Astrocyte of the spinal cord (primary cell): ENCODE measurements at regions not wholly inside any gene's neighbourhood (a gene's known extent, or its start where the extent isn't known, plus 50 kb on each side); places are given as distances from the start of the nearest gene placed in this dataset.

Experiments
- DNase-seq: peaks from one replicate; pipeline ENCODE4 v3.0.0; 2011; ENCODE audit warnings: low read depth, low spot score
- H3K4me3 ChIP-seq: 2 replicates; pipeline ENCODE4 v1.5.1; 2011; ENCODE audit warnings: low read depth, mild to moderate bottlenecking, low read length, moderate library complexity
- CTCF ChIP-seq: IDR thresholded peaks from 2 replicates; pipeline ENCODE4 v1.5.1; 2012; ENCODE audit warnings: low read depth, mild to moderate bottlenecking, low read length, inconsistent platforms
- in situ Hi-C: cut with HindIII; loops from 2 replicates; pipeline ENCODE4 v1.10.0; 2017; ENCODE audit warnings: low sequenced_read_pairs

DNA sequence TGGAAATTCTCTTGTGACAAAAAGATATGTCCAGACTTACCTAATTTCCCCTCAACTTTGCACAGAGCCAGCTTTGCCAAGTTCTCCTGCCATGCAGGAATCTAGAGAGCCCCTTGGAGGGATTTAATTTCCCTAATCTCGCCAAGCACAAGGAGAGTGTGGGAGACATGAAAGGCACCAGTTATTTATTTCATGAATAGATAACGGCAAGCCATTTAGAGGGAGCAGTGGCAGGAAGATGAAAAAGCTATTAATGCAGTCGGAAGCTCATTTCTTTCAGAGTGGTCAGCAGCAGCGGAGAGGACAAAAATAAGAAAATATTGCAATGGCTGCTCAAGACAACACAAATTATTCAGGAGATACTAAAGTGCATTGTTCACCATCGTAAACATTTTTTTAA lies 150.9 kb upstream of the WSCD2 start:
- DNase-seq = no peak
- no peak for TF ChIP-seq CTCF
- no peak overlapping the region for H3K4me3 ChIP-seq
- in situ Hi-C loops = no loop called here

DNA sequence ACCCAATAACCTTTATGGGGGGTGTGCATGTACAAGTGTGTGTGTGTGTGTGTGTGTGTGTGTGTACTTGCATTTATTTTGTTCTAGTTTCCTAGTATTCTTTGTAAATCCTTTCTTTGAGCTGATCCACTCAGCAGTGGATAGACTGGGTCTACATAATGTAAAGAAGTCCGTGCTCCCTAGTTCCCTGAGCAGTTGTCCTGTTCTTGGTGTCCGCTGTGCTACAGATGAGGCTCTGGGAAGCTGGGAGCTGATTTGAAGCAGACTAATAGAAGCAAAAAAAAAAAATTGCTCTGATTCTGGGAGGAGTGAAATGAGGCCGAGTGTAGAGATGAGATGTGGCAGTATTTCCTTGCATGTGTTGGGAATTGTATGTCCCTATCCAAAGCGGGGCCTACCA lies 150.4 kb upstream of the WSCD2 start:
- H3K4me3 ChIP-seq = no peak overlapping the region
- no peak for TF ChIP-seq CTCF
- in situ Hi-C loops = no loop called here
- DNase-seq = no peak

GRCh38 chr12:107983756-107984472 lies 145.2 kb upstream of the WSCD2 start:
- in situ Hi-C loops = no loop called here
- no peak for DNase-seq
- no peak overlapping the region for H3K4me3 ChIP-seq
- TF ChIP-seq CTCF = no peak

GRCh38 chr12:107984973-107985372 lies 144.1 kb upstream of the WSCD2 start:
- DNase-seq = no peak
- no peak for TF ChIP-seq CTCF
- in situ Hi-C loops = no loop called here
- H3K4me3 ChIP-seq = no peak overlapping the region

GRCh38 chr12:107986183-107986582 lies 142.9 kb upstream of the WSCD2 start:
- in situ Hi-C loops = no loop called here
- no peak for DNase-seq
- no peak for TF ChIP-seq CTCF
- H3K4me3 ChIP-seq = no peak overlapping the region

DNA sequence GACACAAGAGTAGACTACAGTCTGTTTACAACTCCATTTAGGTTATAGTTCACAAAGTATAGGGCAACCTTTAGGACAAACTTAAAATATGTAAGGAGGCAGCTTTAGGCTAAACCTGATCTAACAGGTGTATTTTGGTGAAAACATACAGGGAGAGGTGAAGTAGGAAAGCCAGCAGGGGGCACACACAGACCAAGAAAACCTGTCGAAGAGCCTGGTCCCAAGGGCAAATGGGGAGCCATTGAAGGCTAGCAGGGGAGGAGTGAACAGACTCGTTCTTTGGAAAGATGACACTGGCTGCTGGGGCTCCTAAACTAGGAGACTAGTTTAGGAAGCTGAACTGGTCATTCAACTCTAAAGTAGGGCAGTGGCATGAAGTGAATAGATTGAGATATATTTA lies 138.8 kb upstream of the WSCD2 start:
- in situ Hi-C loops = no loop called here
- H3K4me3 ChIP-seq = no peak overlapping the region
- no peak for DNase-seq
- no peak for TF ChIP-seq CTCF
